ENCODE measurements at regions not wholly inside any gene's neighbourhood (a gene's known extent, or its start where the extent isn't known, plus 50 kb on each side); places are given as distances from the start of the nearest gene placed in this dataset.

- H3K9me3 ChIP-seq (ENCODE audit: control insufficient read depth, insufficient read depth, low read depth, low read length) = no peaks in the 10 kb centered on the region
Observed at GRCh38 chr18:33898427-33898826, 320.4 kb downstream of the ASXL3 start.

GRCh38 chr18:33878213-33878612, 300.2 kb downstream of the ASXL3 start:
- no peak overlapping the region for H3K4me3 ChIP-seq (ENCODE audit: low read depth, low read length)
- TF ChIP-seq ZNF302 (tag by site-specific recombination; IDR thresholded peaks at IDR 0.05; ENCODE audit: low read depth) (no peak), ZNF112 (tag by site-specific recombination; IDR thresholded peaks at IDR 0.05) (no peak), TRIM28 (IDR thresholded peaks at IDR 0.05; ENCODE audit: borderline replicate concordance, low read length) (no peak), ZBTB8A (tag by site-specific recombination; IDR thresholded peaks at IDR 0.05) (no peak), GLIS2 (tag by site-specific recombination; IDR thresholded peaks at IDR 0.05) (no peak), ZNF354C (tag by site-specific recombination; IDR thresholded peaks at IDR 0.05; ENCODE audit: borderline replicate concordance, low read depth) (no peak), SP2 (tag by site-specific recombination; IDR thresholded peaks at IDR 0.05) (no peak), PRDM4 (tag by site-specific recombination; IDR thresholded peaks at IDR 0.05) (no peak), OSR2 (tag by site-specific recombination; IDR thresholded peaks at IDR 0.05) (no peak)
- POLR2A ChIA-PET = no interaction called here
- no peaks in the 10 kb centered on the region for H3K4me1 ChIP-seq (ENCODE audit: control insufficient read depth, insufficient read depth, low read length)
- no peaks in the 10 kb centered on the region for H3K9me3 ChIP-seq (ENCODE audit: control insufficient read depth, insufficient read depth, low read depth, low read length)
- H3K27ac ChIP-seq (ENCODE audit: extremely low read depth, low read depth, low read length) = no peak overlapping the region
- H3K36me3 ChIP-seq (ENCODE audit: control insufficient read depth in 2 of 2, insufficient read depth in 1 of 2, low read length in 2 of 2) = no peaks in the 10 kb centered on the region
- CTCF ChIA-PET = interaction anchor here (1.0 kb wide), 1 partner anchor 244 kb away, joined by 3 read pairs; no protein-coding TSS in a partner anchor

More at GRCh38 chr18:33898427-33898826, 320.4 kb downstream of the ASXL3 start:
- Histone ChIP-seq H3K4me1 (ENCODE audit: control insufficient read depth, insufficient read depth, low read length) (no peaks in the 10 kb centered on the region), H3K4me3 (ENCODE audit: low read depth, low read length) (no peak overlapping the region), H3K36me3 (ENCODE audit: control insufficient read depth in 2 of 2, insufficient read depth in 1 of 2, low read length in 2 of 2) (no peaks in the 10 kb centered on the region), H3K27ac (ENCODE audit: extremely low read depth, low read depth, low read length) (no peak overlapping the region)
- TF ChIP-seq SCRT1 (tag by site-specific recombination; IDR thresholded peaks at IDR 0.05; ENCODE audit: borderline replicate concordance) = no peak
- no peak for TF ChIP-seq CTCF (tag by site-specific recombination; IDR thresholded peaks at IDR 0.05)
- TF ChIP-seq ZNF18 (tag by site-specific recombination; IDR thresholded peaks at IDR 0.05) = no peak
- TF ChIP-seq ZNF19 (tag by site-specific recombination; IDR thresholded peaks at IDR 0.05; ENCODE audit: low read depth) = no peak
- TF ChIP-seq ZNF175 (tag by site-specific recombination; IDR thresholded peaks at IDR 0.05) = no peak
- POLR2A ChIA-PET = no interaction called here
- CTCF ChIA-PET = no interaction called here

- ChIA-PET CTCF (no interaction called here), POLR2A (no interaction called here)
- H3K4me3 ChIP-seq (ENCODE audit: low read depth, low read length) = no peak overlapping the region
- H3K36me3 ChIP-seq (ENCODE audit: control insufficient read depth in 2 of 2, insufficient read depth in 1 of 2, low read length in 2 of 2) = no peaks in the 10 kb centered on the region
- H3K9me3 ChIP-seq (ENCODE audit: control insufficient read depth, insufficient read depth, low read depth, low read length) = no peaks in the 10 kb centered on the region
- H3K4me1 ChIP-seq (ENCODE audit: control insufficient read depth, insufficient read depth, low read length) = no peaks in the 10 kb centered on the region
- TF ChIP-seq ZXDB (tag by site-specific recombination; IDR thresholded peaks at IDR 0.05) (no peak), SCRT2 (tag by site-specific recombination; IDR thresholded peaks at IDR 0.05) (no peak), CTCF (tag by site-specific recombination; IDR thresholded peaks at IDR 0.05) (no peak), ZNF645 (tag by site-specific recombination; IDR thresholded peaks at IDR 0.05) (no peak)
- no peak overlapping the region for H3K27ac ChIP-seq (ENCODE audit: extremely low read depth, low read depth, low read length)
Observed at GRCh38 chr18:33875029-33875565, 297.1 kb downstream of the ASXL3 start.

All from HEK293 (cell line).